DMS53 treated with DMSO at 0.1 percent for 48 hours (cell line): ENCODE measurements at regions not wholly inside any gene's neighbourhood (a gene's known extent, or its start where the extent isn't known, plus 50 kb on each side); places are given as distances from the start of the nearest gene placed in this dataset.
A peak's percentile ranks its signal among the peaks of the same experiment; 100 is the strongest.
"Not testable (repeated sequence)": the region's sequence is repeated elsewhere in the genome, so short reads cannot be mapped to it uniquely, and the experiment has no call there.

Source experiments
- DNase-seq: peaks from one replicate; lab custom pipeline; 2025; ENCODE audit not compliant: unreplicated experiment; lab: John Stamatoyannopoulos, UW

DNA sequence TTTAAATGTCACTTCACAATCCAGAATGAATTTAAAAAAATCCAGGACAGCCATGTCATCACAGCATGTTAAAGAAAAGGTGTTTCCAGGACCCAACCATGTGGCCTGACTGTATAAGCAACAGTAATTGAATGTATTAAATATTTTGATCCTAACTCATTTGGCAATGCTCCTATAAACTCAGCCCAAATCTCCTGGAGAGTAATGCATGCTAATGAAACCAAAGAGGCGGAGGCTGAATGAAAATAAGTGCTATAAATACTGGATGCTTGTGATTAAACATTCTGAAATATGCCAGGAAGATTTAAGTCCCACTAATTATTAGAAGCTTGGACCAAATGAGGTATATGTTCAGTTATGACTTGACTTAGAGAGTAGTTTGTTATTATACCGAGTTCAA lies 486.8 kb downstream of the FRK start:
- DNase-seq = no peak

DNA sequence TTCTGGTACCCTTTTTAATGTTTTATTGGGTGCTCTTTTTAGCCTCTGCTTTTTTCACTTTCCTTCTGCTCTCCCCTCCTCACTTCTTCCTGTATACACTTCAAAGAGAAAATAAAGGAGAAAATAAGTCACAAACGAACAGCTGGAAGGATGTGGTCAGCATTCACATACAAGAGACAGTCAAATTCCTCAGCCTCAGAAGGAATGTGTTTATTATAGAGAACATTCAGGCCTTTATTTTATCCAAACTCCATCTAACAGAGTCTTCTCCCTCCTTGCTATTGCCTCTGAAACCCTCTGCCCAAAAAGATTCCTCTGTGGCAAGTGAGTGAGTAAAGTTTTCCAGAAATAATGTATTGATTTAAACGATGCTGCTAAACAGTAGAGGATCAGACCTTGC lies 490.4 kb downstream of the FRK start:
- DNase-seq = no peak

GRCh38 chr6:115554060-115554459 lies 506.6 kb downstream of the FRK start:
- DNase-seq = no peak

- DNase-seq = no peak
These were observed 509.2 kb downstream of the FRK start for GRCh38 chr6:115551527-115551926.

GRCh38 chr6:115545672-115545986 lies 515.1 kb downstream of the FRK start:
- DNase-seq = no peak

- no peak for DNase-seq
These were observed 515.7 kb downstream of the FRK start for GRCh38 chr6:115544765-115545671.

- no peak for DNase-seq
These were observed 520.4 kb downstream of the FRK start for GRCh38 chr6:115540077-115540869.

DNA sequence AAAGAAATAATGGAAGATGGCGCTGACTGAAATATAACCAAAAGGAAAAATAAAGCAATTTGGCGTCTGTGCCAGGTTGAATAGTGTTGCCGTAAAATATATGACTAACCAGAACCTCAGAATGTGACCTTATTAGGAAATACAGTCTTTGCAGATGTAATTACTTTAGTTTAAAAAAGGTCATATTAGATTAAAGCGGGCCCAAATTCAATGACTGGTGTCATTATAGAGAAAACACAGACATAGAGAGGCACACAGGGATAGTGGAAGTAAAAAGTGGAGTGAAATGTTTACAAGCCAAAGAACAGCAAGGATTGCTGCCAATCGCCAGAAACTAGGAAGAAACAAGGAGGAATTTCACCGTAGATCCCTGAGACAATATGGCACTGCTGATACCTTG lies 521.2 kb downstream of the FRK start:
- no peak for DNase-seq

- peak; percentile 38 for DNase-seq
These were observed 535.9 kb downstream of the FRK start for GRCh38 chr6:115524821-115525220.

- not testable (repeated sequence) for DNase-seq
These were observed 538.9 kb downstream of the FRK start for GRCh38 chr6:115521747-115522146.

- DNase-seq = no peak
These were observed 546.0 kb downstream of the FRK start for GRCh38 chr6:115514656-115515055.

- no peak for DNase-seq
These were observed 547.8 kb downstream of the FRK start for GRCh38 chr6:115512923-115513322.

DNA sequence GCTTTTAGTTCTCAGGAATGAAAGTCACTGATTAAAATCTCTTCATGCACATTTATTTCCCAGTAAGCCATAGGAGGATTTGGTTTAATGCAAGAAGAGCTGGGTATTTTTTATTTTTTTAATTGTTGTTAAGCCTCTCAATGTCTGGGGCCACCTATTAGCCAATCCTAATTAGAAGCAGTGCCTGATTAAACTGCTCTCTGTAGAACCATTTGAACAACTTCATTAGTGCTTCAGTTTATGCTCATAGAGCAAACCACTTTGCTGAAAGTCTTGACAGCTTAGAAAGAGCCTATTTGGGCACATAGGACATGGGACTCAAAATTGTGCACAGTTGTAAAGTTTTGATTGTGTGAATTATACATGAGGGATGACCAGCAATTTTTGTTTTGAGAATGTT lies 548.9 kb downstream of the FRK start:
- DNase-seq = no peak

DNA sequence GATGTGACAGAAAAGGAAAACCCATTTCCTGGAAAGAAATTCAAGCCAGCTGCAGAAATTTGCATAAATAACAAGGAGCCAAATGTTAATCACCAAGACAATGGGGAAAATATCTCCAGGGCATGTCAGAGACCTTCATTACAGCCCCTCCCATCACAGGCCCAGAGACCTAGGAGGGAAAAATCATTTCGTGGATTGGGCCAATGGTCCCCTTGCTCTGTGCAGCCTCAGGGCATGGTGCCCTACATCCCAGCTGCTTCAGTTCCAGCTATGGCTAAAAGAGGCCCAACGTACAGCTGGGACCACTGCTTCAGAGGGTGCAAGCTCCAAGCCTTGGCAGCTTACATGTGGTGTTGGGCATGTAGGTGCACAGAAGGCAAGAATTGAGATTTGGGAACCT lies 558.3 kb downstream of the FRK start:
- DNase-seq = not testable (repeated sequence)

GRCh38 chr6:115495184-115495583 lies 565.5 kb downstream of the FRK start:
- DNase-seq = no peak

GRCh38 chr6:115487331-115487730 lies 573.4 kb downstream of the FRK start:
- DNase-seq = no peak

DNA sequence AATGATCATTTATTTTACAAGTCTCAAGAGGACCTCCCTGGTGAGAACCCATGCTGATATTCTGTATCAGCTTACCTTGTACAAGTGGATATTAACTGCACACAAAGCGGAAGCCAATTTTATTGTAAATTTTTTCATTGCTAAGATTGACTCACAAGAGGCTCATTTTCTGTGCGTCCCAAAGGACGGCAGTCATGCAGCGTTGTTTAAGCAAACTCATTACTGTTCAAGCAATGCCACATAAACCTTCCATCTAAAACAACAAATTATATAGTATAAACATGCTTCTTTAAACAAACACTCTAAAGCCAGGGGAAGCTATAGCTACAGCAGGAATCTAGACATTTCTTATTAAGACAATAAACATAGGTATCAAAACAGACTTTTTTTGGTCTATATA lies 575.3 kb downstream of the FRK start:
- DNase-seq = no peak

DNA sequence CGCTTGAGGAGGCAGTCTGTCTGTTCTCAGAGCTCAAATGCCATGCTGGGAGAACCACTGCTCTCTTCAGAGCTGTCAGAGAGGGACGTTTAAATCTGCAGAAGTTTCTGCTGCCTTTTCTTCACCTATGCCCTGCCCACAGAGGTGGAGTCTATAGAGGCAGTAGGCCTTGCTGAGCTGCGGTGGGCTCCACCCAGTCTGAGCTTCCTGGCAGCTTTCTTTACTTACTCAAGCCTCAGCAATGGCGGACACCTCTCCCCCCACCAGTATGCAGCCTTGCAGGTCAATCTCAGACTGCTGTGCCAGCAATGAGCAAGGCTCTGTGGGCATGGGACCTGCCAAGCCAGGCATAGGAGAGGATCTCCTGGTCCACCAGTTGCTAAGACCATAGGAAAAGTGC lies 580.1 kb downstream of the FRK start:
- DNase-seq = not testable (repeated sequence)

GRCh38 chr6:115474443-115475041 lies 586.1 kb downstream of the FRK start:
- no peak for DNase-seq

DNA sequence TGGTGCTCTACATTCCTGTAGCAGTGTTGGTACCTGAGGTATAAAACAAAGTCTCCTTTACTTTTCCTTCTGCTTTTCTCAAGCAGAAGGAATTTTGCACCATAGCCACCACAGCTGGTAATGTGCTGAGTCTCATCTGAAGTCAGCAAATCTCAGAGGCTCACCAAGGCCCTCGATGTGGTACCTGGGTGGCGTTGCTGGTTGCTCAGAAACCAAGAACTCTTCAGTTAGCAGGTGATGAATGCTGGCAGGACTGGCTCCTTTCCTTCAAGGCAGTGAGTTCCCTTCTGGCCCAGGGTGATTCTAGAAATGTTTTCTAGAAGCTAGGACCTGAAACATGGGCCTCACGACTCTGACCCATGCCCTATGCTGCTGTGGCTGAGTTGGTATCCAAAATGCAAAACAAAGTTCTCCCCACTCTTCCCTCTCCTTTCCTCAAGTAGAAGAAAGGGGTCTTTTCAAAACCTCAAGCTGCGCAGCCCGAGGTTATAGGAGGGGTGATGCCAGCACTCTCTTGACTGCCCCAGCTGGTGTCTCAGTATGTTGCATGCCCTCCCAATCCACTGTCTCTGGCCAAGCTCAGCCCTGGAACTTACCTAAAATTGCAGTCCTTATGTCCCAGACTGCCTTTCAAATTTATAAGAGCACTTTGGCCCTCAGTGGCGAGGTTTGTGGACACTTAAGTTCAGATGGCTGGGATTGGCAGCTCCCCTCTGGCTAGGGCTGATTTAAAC lies 592.3 kb downstream of the FRK start:
- no peak for DNase-seq

DNA sequence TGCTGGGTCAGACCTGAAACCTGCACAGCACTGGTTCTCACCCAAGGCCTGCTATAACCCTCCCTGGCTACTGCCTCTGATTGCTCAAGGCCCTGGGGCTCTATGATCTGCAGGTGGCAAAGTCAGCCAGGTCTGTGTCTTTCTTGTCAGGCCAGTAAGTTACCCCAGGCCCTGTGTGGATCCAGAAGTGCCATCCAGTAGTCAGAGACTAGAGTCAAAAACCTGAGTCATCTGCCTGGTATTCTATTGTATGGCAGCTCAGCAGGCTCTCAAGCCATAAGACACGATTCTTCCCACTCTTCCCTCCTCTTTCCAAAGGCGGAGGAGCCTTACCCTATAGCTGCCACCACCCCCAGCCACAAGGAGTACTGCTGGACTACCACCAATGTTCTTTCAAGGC lies 593.0 kb downstream of the FRK start:
- DNase-seq = no peak
